ENCODE measurements at regions not wholly inside any gene's neighbourhood (a gene's known extent, or its start where the extent isn't known, plus 50 kb on each side); places are given as distances from the start of the nearest gene placed in this dataset.

- TF ChIP-seq SIN3A (IDR thresholded peaks at IDR 0.05; ENCODE audit: borderline replicate concordance, insufficient read depth, low read length) (no peak), REST (IDR thresholded peaks at IDR 0.05; ENCODE audit: insufficient read depth in 1 of 2, low read depth in 2 of 2, low read length in 2 of 2) (no peak), POLR2AphosphoS5 (IDR thresholded peaks at IDR 0.05; ENCODE audit: low read depth, low read length) (no peak), FOXP2 (optimal IDR thresholded peaks at IDR 0.05; ENCODE audit: borderline replicate concordance, extremely low read depth, extremely low read length, insufficient read depth) (no peak), TAF1 (IDR thresholded peaks at IDR 0.05; ENCODE audit: borderline replicate concordance, insufficient read depth, low read length) (no peak)
Observed at GRCh38 chr2:142509401-142509800, 368.1 kb upstream of the KYNU start.

GRCh38 chr2:142504754-142505153 is 372.7 kb upstream of the KYNU start:
- TF ChIP-seq REST (IDR thresholded peaks at IDR 0.05; ENCODE audit: insufficient read depth in 1 of 2, low read depth in 2 of 2, low read length in 2 of 2), result no peak
- no peak for TF ChIP-seq TAF1 (IDR thresholded peaks at IDR 0.05; ENCODE audit: borderline replicate concordance, insufficient read depth, low read length)
- TF ChIP-seq SIN3A (IDR thresholded peaks at IDR 0.05; ENCODE audit: borderline replicate concordance, insufficient read depth, low read length), result no peak
- no peak for TF ChIP-seq POLR2AphosphoS5 (IDR thresholded peaks at IDR 0.05; ENCODE audit: low read depth, low read length)
- TF ChIP-seq FOXP2 (optimal IDR thresholded peaks at IDR 0.05; ENCODE audit: borderline replicate concordance, extremely low read depth, extremely low read length, insufficient read depth), result no peak

DNA sequence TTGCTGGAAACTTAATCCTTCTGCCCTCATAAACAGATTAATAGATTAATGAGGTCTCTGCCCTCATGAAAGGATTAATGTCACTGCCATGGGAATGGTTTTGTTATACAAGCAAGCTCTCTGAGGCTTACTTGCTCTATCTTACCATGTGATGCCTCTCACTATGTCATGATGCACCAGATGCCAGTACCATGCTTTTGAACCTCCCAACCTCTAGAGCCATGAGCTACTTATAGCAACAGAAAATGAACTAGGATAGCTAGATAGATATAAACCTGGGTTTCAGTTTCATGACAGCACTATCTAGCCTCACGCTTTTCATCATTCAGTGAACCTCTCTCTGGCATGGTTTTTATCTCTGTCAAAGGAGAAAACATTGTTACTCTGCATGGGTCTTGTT is 371.6 kb upstream of the LRP1B start:
- TF ChIP-seq FOXP2 (optimal IDR thresholded peaks at IDR 0.05; ENCODE audit: borderline replicate concordance, extremely low read depth, extremely low read length, insufficient read depth), result no peak
- TF ChIP-seq SIN3A (IDR thresholded peaks at IDR 0.05; ENCODE audit: borderline replicate concordance, insufficient read depth, low read length), result no peak
- TF ChIP-seq POLR2AphosphoS5 (IDR thresholded peaks at IDR 0.05; ENCODE audit: low read depth, low read length), result no peak

DNA sequence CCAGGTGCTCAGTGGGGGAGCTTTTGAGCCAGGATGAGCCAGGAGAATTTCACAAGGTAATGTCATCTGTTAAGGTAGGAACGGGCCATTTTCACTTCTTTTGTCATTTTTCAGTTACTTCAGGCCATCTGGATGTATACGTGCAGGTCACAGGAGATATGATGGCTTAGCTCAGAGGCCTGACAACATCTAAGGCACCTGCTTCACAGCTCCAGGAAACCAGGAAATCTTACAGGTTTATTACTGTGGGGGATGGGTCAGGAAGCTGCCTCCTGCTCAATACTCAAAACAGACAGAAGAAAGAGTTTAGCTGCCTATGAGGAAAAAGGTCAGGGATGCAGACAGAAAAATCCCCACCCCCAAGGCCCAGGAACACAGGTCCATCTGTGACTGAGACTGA is 364.3 kb upstream of the LRP1B start:
- TF ChIP-seq REST (IDR thresholded peaks at IDR 0.05; ENCODE audit: insufficient read depth in 1 of 2, low read depth in 2 of 2, low read length in 2 of 2) (no peak), TAF1 (IDR thresholded peaks at IDR 0.05; ENCODE audit: borderline replicate concordance, insufficient read depth, low read length) (no peak), FOXP2 (optimal IDR thresholded peaks at IDR 0.05; ENCODE audit: borderline replicate concordance, extremely low read depth, extremely low read length, insufficient read depth) (no peak), POLR2AphosphoS5 (IDR thresholded peaks at IDR 0.05; ENCODE audit: low read depth, low read length) (no peak), SIN3A (IDR thresholded peaks at IDR 0.05; ENCODE audit: borderline replicate concordance, insufficient read depth, low read length) (no peak)

DNA sequence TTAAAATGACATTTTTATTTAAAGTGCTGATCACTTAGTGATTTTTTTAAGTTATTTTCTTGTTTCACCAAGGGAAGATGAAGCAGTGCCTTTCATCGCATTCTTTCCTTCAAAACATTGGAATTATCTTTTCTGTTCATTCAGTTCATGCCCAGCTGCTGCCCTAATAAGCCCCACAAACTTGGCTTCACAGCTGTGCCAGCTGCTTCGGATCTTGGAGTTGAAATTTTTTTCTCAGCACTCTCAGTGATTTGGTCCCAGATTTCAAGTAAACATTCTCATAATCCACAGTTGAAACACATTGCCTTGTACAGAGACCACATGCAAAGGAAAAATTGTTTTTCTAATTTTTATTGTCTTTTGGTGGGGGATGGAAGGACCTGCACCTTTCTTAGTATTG is 353.3 kb upstream of the LRP1B start:
- no peak for TF ChIP-seq TAF1 (IDR thresholded peaks at IDR 0.05; ENCODE audit: borderline replicate concordance, insufficient read depth, low read length)
- no peak for TF ChIP-seq REST (IDR thresholded peaks at IDR 0.05; ENCODE audit: insufficient read depth in 1 of 2, low read depth in 2 of 2, low read length in 2 of 2)
- TF ChIP-seq SIN3A (IDR thresholded peaks at IDR 0.05; ENCODE audit: borderline replicate concordance, insufficient read depth, low read length), result no peak
- no peak for TF ChIP-seq POLR2AphosphoS5 (IDR thresholded peaks at IDR 0.05; ENCODE audit: low read depth, low read length)
- no peak for TF ChIP-seq FOXP2 (optimal IDR thresholded peaks at IDR 0.05; ENCODE audit: borderline replicate concordance, extremely low read depth, extremely low read length, insufficient read depth)
